Tibial nerve (tissue), 4 donors: ENCODE measurements at regions not wholly inside any gene's neighbourhood (a gene's known extent, or its start where the extent isn't known, plus 50 kb on each side); places are given as distances from the start of the nearest gene placed in this dataset.
"Not testable (repeated sequence)": the region's sequence is repeated elsewhere in the genome, so short reads cannot be mapped to it uniquely, and the experiment has no call there.

Experiments used
- DNase-seq, 2 donors: peaks; one replicate each; pipeline ENCODE4 v3.0.0-alpha.2; 2019; ENCODE audit warnings: low spot score in 2 of 2
- H3K27ac ChIP-seq, 4 donors: fragments of 200-600 bp; sonication (generic) in 3 of 4; one replicate each; pipeline ENCODE4 v1.5.1; 2017 to 2019; ENCODE audit warnings: mild to moderate bottlenecking in 1 of 4
- H3K27me3 ChIP-seq, 2 donors: fragments of 200-600 bp; sonication (generic) in 1 of 2; one replicate each; pipeline versions ENCODE4 v1.5.1 to v1.6.0; 2017 to 2019
- H3K36me3 ChIP-seq, 3 donors: fragments of 200-600 bp; sonication (generic); one replicate each; pipeline ENCODE4 v1.5.1; 2018 to 2019
- H3K4me1 ChIP-seq, 4 donors: fragments of 200-600 bp; sonication (generic) in 3 of 4; one replicate each; pipeline ENCODE4 v1.5.1; 2017 to 2019
- H3K4me3 ChIP-seq, 4 donors: fragments of 200-600 bp; sonication (generic) in 3 of 4; one replicate each; pipeline ENCODE4 v1.5.1; 2017 to 2019; ENCODE audit warnings: mild to moderate bottlenecking in 1 of 4, moderate library complexity in 1 of 4
- H3K9me3 ChIP-seq, 4 donors: fragments of 200-600 bp; sonication (generic) in 3 of 4; one replicate each; pipeline ENCODE4 v1.5.1; 2017 to 2019
- CTCF ChIP-seq, 5 experiments: fragments of 200-600 bp in 3 of 5; fragments of 450-650 bp in 2 of 5; sonication (generic) in 3 of 5; IDR thresholded peaks; one replicate each; pipeline ENCODE4 v1.5.1; 2016 to 2019; ENCODE audit warnings: antibody characterized with exemption in 5 of 5, mild to moderate bottlenecking in 3 of 5, moderate library complexity in 2 of 5
- EP300 ChIP-seq, 2 donors: sonication (generic); formaldehyde crosslinking; IDR thresholded peaks; one replicate each; pipeline ENCODE4 v1.6.1; 2017; ENCODE audit warnings: antibody characterized with exemption in 2 of 2, mild to moderate bottlenecking in 1 of 2
- POLR2A ChIP-seq, 2 donors: fragments of 450-650 bp; IDR thresholded peaks; one replicate each; pipeline ENCODE4 v1.6.1; 2017; ENCODE audit warnings: antibody characterized with exemption in 2 of 2, mild to moderate bottlenecking in 2 of 2, moderate library complexity in 2 of 2
- WGBS, 2 donors: methylation state at CpG; one replicate each; pipeline ENCODE4 v1.1.5; 2018; 5-methylcytosine and 5-hydroxymethylcytosine counted together

GRCh38 chr6:126204598-126204997, 135.3 kb upstream of the CENPW start:
- Histone ChIP-seq H3K9me3 (no peaks in the 10 kb centered on the region), H3K4me1 (no peaks in the 10 kb centered on the region), H3K4me3 (no peak overlapping the region), H3K36me3 (no peaks in the 10 kb centered on the region), H3K27me3 (no peaks in the 10 kb centered on the region), H3K27ac (no peak overlapping the region)
- no peak for DNase-seq
- TF ChIP-seq CTCF (IDR thresholded peaks at IDR 0.05) (no peak), POLR2A (IDR thresholded peaks at IDR 0.05) (no peak), EP300 (IDR thresholded peaks at IDR 0.05) (no peak)

DNA sequence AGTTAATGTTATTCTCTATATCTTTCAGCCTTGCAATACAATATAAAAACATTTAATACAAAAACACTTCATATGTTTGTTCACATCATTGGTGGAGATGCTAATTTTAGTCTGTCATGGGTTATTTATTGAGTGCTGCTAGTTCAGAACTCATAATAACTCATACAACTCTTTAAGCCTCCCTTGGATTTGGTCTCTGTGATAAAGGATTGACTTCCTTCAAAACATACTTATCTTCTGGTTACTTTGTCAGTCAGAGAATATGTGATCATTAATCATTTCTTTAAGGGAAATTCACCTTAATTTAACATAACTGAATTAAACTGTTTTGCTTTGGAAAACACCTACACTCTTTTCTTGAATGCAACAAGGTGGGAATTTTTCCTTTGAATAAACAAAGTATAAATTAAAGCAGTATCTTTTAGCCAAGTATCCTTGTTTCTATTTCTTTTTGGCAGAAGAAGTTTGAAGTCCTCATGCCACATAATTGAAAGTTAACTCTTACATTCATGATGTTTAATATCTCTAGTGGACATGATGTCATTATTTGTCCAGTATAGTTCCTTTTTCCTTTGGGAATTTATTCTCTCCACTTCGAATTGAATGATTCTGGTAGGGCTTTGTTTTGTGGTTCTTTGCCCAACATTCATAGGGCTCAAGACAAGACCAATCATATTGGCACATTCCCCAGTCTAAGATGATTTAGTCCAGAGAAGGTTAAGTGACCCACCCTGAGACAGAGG, 133.2 kb upstream of the CENPW start:
- TF ChIP-seq EP300 (IDR thresholded peaks at IDR 0.05) = no peak
- no peak for TF ChIP-seq POLR2A (IDR thresholded peaks at IDR 0.05)
- TF ChIP-seq CTCF (IDR thresholded peaks at IDR 0.05) = no peak
- no peak overlapping the region for H3K27ac ChIP-seq
- no peaks in the 10 kb centered on the region for H3K27me3 ChIP-seq
- no peaks in the 10 kb centered on the region for H3K9me3 ChIP-seq
- no peak for DNase-seq
- no peaks in the 10 kb centered on the region for H3K4me1 ChIP-seq
- no peaks in the 10 kb centered on the region for H3K36me3 ChIP-seq
- 34 to 49% methylated on average over 1 of the region's 1 CpG for WGBS, 2 donors
- H3K4me3 ChIP-seq = no peak overlapping the region

DNA sequence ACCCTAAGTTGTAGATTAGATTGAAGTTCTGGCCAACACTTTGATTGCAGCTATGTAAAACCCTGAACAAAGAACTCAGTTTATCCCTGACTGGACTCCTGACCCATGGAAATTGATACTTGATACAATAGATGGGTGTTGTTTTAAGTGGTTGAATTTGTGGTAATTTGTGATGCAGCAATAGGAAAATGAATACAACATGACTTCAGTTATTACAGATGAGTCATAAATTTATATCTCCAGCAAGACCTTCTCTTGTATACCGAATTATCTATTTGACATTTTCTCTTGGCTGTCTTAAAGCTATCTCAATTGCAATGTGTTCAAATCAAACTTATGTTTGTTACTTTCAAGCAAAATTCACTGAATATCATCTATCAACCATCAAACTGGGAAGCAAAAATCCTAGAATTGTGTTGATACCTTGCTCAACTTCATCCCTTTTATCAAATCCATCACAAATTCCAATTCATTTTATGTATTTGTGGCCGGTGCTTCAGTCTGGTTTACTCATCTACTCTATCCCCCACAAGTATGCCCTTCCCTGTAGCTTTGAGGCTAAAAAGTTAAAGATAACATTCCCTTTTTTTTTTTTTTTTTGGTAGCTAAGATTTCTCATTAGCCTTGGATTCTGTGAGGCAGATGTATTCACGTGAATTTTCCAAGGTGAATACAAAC, 129.4 kb upstream of the CENPW start:
- H3K36me3 ChIP-seq = no peaks in the 10 kb centered on the region
- TF ChIP-seq POLR2A (IDR thresholded peaks at IDR 0.05) = no peak
- no peak for TF ChIP-seq CTCF (IDR thresholded peaks at IDR 0.05)
- TF ChIP-seq EP300 (IDR thresholded peaks at IDR 0.05) = no peak
- 71 to 74% methylated on average over 3 of the region's 3 CpGs for WGBS, 2 donors
- H3K27ac ChIP-seq = no peak overlapping the region
- no peak for DNase-seq
- no peaks in the 10 kb centered on the region for H3K4me1 ChIP-seq
- no peaks in the 10 kb centered on the region for H3K9me3 ChIP-seq
- H3K4me3 ChIP-seq = no peak overlapping the region
- H3K27me3 ChIP-seq = no peaks in the 10 kb centered on the region

DNA sequence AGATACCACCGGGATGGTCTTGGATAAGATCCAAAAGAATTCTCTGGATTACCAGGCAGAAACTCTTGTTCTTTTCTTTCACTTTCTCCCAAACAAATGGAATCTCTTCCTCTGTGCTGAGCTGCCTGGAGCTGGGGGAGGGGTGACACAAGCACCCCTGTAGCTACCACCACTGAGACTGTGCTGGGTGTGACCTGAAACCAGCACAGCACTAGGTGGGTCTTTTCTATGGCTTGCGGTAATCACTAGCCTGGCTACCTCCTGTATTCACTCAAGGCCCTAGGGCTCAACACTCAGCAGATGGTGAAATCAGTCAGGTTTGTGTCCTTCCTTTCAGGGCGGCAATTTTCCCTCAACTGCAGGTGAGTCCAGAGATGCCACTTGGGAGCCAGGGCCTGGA, 122.4 kb upstream of the CENPW start:
- H3K27me3 ChIP-seq = no peaks in the 10 kb centered on the region
- H3K27ac ChIP-seq = no peak overlapping the region
- peaks cover 0 to 17% (median 0%) of the 10 kb centered on the region in 3 donors for H3K36me3 ChIP-seq
- 92 to 94% methylated on average over 3 of the region's 3 CpGs for WGBS, 2 donors
- H3K4me3 ChIP-seq = no peak overlapping the region
- no peak for DNase-seq
- peaks cover 0 to 6% (median 3%) of the 10 kb centered on the region in 4 donors for H3K9me3 ChIP-seq
- TF ChIP-seq POLR2A (IDR thresholded peaks at IDR 0.05) = no peak
- no peaks in the 10 kb centered on the region for H3K4me1 ChIP-seq

DNA sequence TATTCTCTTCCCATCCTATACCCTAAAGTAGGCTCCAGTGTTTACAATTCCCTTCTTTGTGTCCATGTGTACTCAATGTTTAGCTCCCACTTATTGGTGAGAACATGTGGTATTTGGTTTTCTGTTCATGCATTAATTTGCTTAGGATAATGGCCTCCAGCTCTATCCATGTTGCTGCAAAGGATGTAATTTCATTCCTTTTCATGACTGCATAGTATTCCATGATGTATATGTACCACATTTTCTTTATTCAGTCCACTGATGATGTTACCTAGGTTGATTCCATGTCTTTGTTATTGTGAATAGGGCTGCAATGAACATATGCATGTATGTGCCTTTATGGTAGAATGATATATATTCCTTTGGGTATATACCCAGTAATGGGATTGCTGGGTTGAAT, 119.0 kb upstream of the CENPW start:
- H3K27me3 ChIP-seq, H3K9me3 ChIP-seq, DNase-seq, H3K4me3 ChIP-seq, H3K4me1 ChIP-seq, H3K27ac ChIP-seq: not testable (repeated sequence)
- peaks cover 0 to 24% (median 0%) of the 10 kb centered on the region in 3 donors for H3K36me3 ChIP-seq

DNA sequence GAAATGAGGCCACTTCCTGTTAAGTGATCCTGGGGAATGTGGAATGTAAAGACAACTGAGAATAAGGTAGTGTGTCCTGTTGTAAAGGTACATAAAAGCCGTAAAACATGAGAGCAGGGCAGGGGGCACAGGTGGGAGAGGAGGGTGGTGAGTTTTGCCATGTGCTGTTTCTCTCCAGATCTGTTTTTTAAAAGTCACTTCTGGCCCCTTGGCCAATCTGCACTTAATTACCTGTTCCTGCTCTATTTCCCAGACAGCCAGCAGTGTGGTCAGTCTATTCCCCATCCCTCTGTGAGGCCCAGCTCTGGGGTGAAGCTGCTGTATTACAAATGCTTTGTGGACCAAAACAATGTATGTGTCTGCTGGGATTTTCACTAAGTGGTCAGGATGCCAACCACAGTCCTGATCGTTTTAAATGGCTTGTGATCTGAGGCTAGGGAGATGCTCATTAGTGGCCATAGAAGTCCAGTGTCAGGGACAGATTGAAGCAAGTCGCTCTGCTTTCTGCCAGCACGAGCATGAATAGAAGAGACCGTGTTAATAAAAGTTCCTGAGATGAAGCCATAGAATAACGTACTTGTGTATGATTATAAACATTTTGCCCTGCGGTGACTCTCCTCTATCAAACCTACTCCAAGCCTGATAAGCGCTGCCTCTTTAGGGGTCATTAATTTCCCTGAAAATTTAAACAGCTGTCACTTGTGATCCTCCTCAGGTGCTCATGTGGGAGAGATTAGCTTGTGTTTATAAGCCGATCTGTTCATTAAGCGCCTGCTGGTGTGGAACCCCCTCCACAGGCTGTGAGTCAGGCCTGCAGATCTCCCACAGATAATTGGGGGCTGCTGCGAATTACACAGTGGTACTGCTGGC, 111.8 kb upstream of the CENPW start:
- no peaks in the 10 kb centered on the region for H3K27me3 ChIP-seq
- H3K9me3 ChIP-seq = peaks cover 0 to 2% (median 0%) of the 10 kb centered on the region in 4 donors
- no peaks in the 10 kb centered on the region for H3K4me1 ChIP-seq
- WGBS, 2 donors = 59 to 77% methylated on average over 11 of the region's 11 CpGs
- no peak for DNase-seq
- peaks cover 0 to 3% (median 0%) of the 10 kb centered on the region in 3 donors for H3K36me3 ChIP-seq
- TF ChIP-seq CTCF (IDR thresholded peaks at IDR 0.05) (no peak), EP300 (IDR thresholded peaks at IDR 0.05) (no peak), POLR2A (IDR thresholded peaks at IDR 0.05) (no peak)
- no peak overlapping the region for H3K27ac ChIP-seq
- no peak overlapping the region for H3K4me3 ChIP-seq
